Spleen (tissue), 7 donors: ENCODE measurements at regions not wholly inside any gene's neighbourhood (a gene's known extent, or its start where the extent isn't known, plus 50 kb on each side); places are given as distances from the start of the nearest gene placed in this dataset.

ENCODE experiments used
- CTCF ChIP-seq, 11 experiments: fragments of 200-600 bp in 7 of 11; fragments of 450-650 bp in 4 of 11; sonication (generic) in 4 of 11; IDR thresholded peaks in 8 of 11; conservative IDR thresholded peaks in 3 of 11; 1 replicate in 7 of 11; 2 replicates in 4 of 11; pipeline versions ENCODE4 v1.4.0 to v1.8.0; 2016 to 2021; ENCODE audit warnings: antibody characterized with exemption in 11 of 11, inconsistent platforms in 4 of 11, mild to moderate bottlenecking in 1 of 11
- POLR2A ChIP-seq, 3 donors: fragments of 450-650 bp; IDR thresholded peaks; one replicate each; pipeline ENCODE4 v1.5.1; 2017; ENCODE audit warnings: antibody characterized with exemption in 3 of 3, mild to moderate bottlenecking in 1 of 3
- donor health status: DM: no; HTN: no; CAD: no; lungs with moderate emphysema.
- donor health status: DM: no; HTN: no; CAD: no.
- donor health status: DM: no; HTN: no; CAD: no.

DNA sequence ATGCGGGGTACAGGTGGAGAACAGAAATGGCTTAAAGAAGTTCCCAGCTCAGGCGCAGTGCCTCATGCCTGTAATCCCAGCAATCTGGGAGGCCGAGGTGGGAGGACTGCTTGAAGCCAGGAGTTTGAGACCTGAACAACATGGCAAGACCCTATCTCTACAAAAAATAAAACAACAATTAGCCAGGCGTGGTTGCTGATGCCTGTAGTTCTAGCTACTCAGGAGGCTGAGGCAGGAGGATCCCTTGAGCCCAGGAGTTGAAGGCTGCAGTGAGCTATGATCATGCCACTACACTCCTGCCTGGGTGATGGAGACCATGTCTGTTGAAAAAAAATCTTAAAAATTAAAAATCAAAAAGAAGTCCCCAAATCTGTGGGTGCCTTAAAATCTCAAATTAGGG lies 228.3 kb upstream of the WSB1 start:
- TF ChIP-seq CTCF (IDR thresholded peaks at IDR 0.05 in 8 of 11, conservative IDR thresholded peaks at IDR 0.05 in 3 of 11) = no peak
- no peak for TF ChIP-seq POLR2A (IDR thresholded peaks at IDR 0.05)
